HepG2 (cell line): ENCODE measurements at regions not wholly inside any gene's neighbourhood (a gene's known extent, or its start where the extent isn't known, plus 50 kb on each side); places are given as distances from the start of the nearest gene placed in this dataset.

Source experiments
- ATAC-seq: fragments of 200-7000 bp; cut with Tn5 transposase; 3 replicates; pipeline ENCODE4 v1.9.1; 2020; ENCODE audit warnings: mild to moderate bottlenecking, moderate library complexity
- BruUV-seq: library from RNA; stranded (reverse); fragments of 400-500 nt; replicated peaks from 2 replicates; lab custom pipeline; 2021; lab: Mats Ljungman, UMichigan
- CTCF ChIA-PET: fragments of 300-600 bp; formaldehyde crosslinking; extraction: SDS; loops from one replicate; lab custom pipeline; 2021; ENCODE audit warnings: low total read pairs, inconsistent platforms, low intra/inter-chr PET ratio; lab: Yijun Ruan, JAX
- POLR2A ChIA-PET: fragments of 350-600 bp; sonication (Branson Sonifier 250); formaldehyde crosslinking; loops from one replicate; lab custom pipeline; 2020; ENCODE audit warnings: antibody characterized with exemption, inconsistent platforms; lab: Yijun Ruan, JAX
- DNase-seq: peaks from one replicate; pipeline ENCODE4 v3.0.0-alpha.2; 2015; ENCODE audit warnings: low spot score
- FAIRE-seq: peaks from 3 replicates; lab custom pipeline; 2011; peaks lifted over from hg19 to GRCh38; lab: Jason Lieb, UNC
- H2AFZ ChIP-seq: one replicate; pipeline ENCODE4 v1.6.1; 2011; ENCODE audit warnings: low read length, inconsistent platforms
- H3K27ac ChIP-seq: fragments of 300-600 bp; 3 replicates; pipeline ENCODE4 v1.8.0; 2011; ENCODE audit warnings: mixed run types, mild to moderate bottlenecking, mixed read lengths, low read length, inconsistent platforms; ENCODE audit not compliant: insufficient read depth; ENCODE audit errors: extremely low read length
- H3K27me3 ChIP-seq, 2 experiments: fragments of 200-600 bp in 1 of 2; 2 replicates in 1 of 2; 3 replicates in 1 of 2; pipeline versions ENCODE4 v1.6.0 to v1.8.0; 2011; ENCODE audit warnings: low read length in 2 of 2, mild to moderate bottlenecking in 2 of 2, moderate library complexity in 2 of 2, inconsistent platforms in 1 of 2; ENCODE audit not compliant: insufficient read depth in 2 of 2, control insufficient read depth in 1 of 2
- H3K36me3 ChIP-seq, 2 experiments: fragments of 200-600 bp in 1 of 2; replicated peaks in 1 of 2; 2 replicates in 1 of 2; 3 replicates in 1 of 2; pipeline versions ENCODE4 v1.5.1 to v1.8.0; 2011; ENCODE audit warnings: low read length in 2 of 2, inconsistent platforms in 1 of 2; ENCODE audit not compliant: insufficient read depth in 2 of 2, control insufficient read depth in 1 of 2
- H3K4me1 ChIP-seq: 2 replicates; pipeline ENCODE4 v1.5.1; 2012; ENCODE audit warnings: low read length, inconsistent platforms; ENCODE audit not compliant: insufficient read depth
- H3K4me2 ChIP-seq: 2 replicates; pipeline ENCODE4 v1.6.0; 2011; ENCODE audit warnings: low read depth, low read length, inconsistent platforms
- H3K4me3 ChIP-seq, 3 experiments: fragments of 200-600 bp in 1 of 3; sonication (generic), shearing (Covaris generic) in 1 of 3; replicated peaks in 1 of 3; 2 replicates each; pipeline ENCODE4 v1.5.1; 2011 to 2016; ENCODE audit warnings: low read length in 3 of 3, inconsistent platforms in 2 of 3, low read depth in 2 of 3, mild to moderate bottlenecking in 2 of 3, control low read depth in 1 of 3, mixed read lengths in 1 of 3; ENCODE audit not compliant: insufficient read depth in 1 of 3
- H3K79me2 ChIP-seq: one replicate; pipeline ENCODE4 v1.6.1; 2011; ENCODE audit warnings: low read length, inconsistent platforms; ENCODE audit not compliant: insufficient read depth
- H3K9ac ChIP-seq: 2 replicates; pipeline ENCODE4 v1.6.0; 2011; ENCODE audit warnings: mild to moderate bottlenecking, low read depth, low read length, inconsistent platforms; ENCODE audit not compliant: insufficient read depth
- H3K9me3 ChIP-seq: 2 replicates; pipeline ENCODE4 v1.5.1; 2012; ENCODE audit warnings: mild to moderate bottlenecking, low read length
- H4K20me1 ChIP-seq: 2 replicates; pipeline ENCODE4 v1.6.0; 2011; ENCODE audit warnings: inconsistent platforms, mild to moderate bottlenecking, low read length, moderate library complexity; ENCODE audit not compliant: insufficient read depth
- ARNTL ChIP-seq: sonication (generic); formaldehyde crosslinking; IDR thresholded peaks from 2 replicates; pipeline ENCODE4 v1.4.0; 2020; ENCODE audit warnings: mild to moderate bottlenecking, missing genetic modification reagents
- RFX1 ChIP-seq: fragments of 450-650 bp; IDR thresholded peaks from 2 replicates; pipeline ENCODE4 v1.6.1; 2017
- SAFB2 ChIP-seq: sonication (generic); formaldehyde crosslinking; IDR thresholded peaks from 2 replicates; pipeline ENCODE4 v1.5.1; 2020; ENCODE audit warnings: missing genetic modification reagents, low read depth, mild to moderate bottlenecking, borderline replicate concordance
- ZNF788 ChIP-seq: sonication (generic); formaldehyde crosslinking; IDR thresholded peaks from 2 replicates; pipeline ENCODE4 v1.5.0; 2020; ENCODE audit warnings: mild to moderate bottlenecking, missing genetic modification reagents, borderline replicate concordance
- WGBS: methylation state at CpG from one replicate; pipeline ENCODE4 v1.1.6; 2017; ENCODE audit warnings: low lambda C conversion rate; 5-methylcytosine and 5-hydroxymethylcytosine counted together
- in situ Hi-C: cut with HindIII; loops from 2 replicates; pipeline ENCODE4 v1.10.0; 2017; ENCODE audit warnings: low pct_unique_long_range_greater_than_20kb; ENCODE audit not compliant: extremely low pct_ligation_motif_present
- intact Hi-C: fragments of 100-400 bp; cut with micrococcal nuclease; formaldehyde crosslinking; loops from one replicate; pipeline ENCODE4 v1.10.0; 2022; ENCODE audit not compliant: unreplicated experiment
- TF ChIP-seq, protein P1 (sequence below): IDR thresholded peaks from 2 replicates; pipeline ENCODE4 v1.6.1; 2016; ENCODE audit warnings: missing genetic modification reagents, missing compliant biosample characterization
- TF ChIP-seq, protein P2 (sequence below): sonication (generic); formaldehyde crosslinking; IDR thresholded peaks from 2 replicates; pipeline ENCODE4 v1.4.0; 2020; ENCODE audit warnings: missing genetic modification reagents

GRCh38 chr19:5393088-5393487 is 52.5 kb upstream of the PTPRS start (continued):
- TF ChIP-seq ARNTL: no peak
- TF ChIP-seq, protein P1, sequence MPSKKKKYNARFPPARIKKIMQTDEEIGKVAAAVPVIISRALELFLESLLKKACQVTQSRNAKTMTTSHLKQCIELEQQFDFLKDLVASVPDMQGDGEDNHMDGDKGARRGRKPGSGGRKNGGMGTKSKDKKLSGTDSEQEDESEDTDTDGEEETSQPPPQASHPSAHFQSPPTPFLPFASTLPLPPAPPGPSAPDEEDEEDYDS (CRISPR knock-in tag): no peak
- TF ChIP-seq SAFB2 (CRISPR knock-in tag): no peak
- no peak for TF ChIP-seq ZNF788 (CRISPR knock-in tag)
- TF ChIP-seq, all 625 proteins: peak for 0

DNA sequence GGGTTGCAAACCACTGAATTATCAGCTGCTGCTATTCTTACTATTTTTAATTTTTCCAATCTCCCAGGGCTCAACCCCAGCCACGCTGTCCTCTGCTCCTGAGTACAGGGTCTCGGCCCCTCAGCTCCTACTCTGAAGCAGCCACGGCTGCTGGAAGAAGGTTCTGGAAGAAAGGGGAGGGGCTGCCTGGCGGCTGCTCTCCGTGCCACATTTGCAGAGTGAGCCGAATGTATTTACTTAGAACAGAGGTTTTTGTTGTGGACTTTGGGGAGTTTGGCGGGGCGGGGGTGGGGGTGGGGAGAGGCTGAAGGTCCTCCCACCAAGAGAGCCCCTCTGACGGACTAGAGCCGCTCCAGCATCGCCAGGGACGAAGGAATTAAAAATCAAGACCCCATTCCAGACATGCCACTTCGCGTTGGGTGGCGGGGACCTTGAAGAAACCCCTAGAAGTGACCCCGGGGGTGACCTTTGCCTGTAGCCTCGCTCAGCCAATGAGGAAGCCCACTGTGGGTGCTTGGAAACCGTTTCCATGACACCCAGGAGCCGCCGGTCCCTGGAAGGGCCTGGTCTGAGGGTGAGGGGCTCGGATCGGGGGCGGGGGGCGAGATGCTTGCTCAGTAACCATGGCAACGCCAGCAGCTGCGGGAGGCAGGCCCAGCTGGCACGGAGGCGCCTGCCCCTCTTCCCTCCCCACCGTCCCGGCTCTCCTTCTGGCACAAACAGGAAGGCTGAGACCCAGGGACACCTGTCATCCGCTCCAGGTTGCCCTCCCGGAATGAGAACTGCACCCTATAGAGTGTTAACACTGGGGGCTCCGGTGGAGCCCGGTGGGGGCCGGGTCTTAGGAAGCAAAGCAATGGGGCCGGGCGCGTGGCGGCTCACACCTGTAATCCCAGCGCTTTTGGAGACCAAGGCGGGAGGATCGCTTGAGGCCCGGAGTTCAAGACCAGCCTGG is 54.2 kb upstream of the PTPRS start:
- no peaks in the 10 kb centered on the region for H3K9me3 ChIP-seq
- ChIA-PET POLR2A (no interaction called here), CTCF (no interaction called here)
- BruUV-seq: no TSS peak
- H3K36me3 ChIP-seq: no peaks in the 10 kb centered on the region
- no peaks in the 10 kb centered on the region for H3K79me2 ChIP-seq
- 28% methylated on average over 29 of the region's 43 CpGs for WGBS
- H3K4me1 ChIP-seq: no peaks in the 10 kb centered on the region
- H3K27ac ChIP-seq: no peak overlapping the region
- in situ Hi-C loops: no loop called here
- peak; percentile 6; the same call in 1 of the 2 replicates for TF ChIP-seq RFX1
- TF ChIP-seq, protein P2, sequence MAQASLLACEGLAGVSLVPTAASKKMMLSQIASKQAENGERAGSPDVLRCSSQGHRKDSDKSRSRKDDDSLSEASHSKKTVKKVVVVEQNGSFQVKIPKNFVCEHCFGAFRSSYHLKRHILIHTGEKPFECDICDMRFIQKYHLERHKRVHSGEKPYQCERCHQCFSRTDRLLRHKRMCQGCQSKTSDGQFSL (CRISPR knock-in tag): no peak
- TF ChIP-seq, all 625 proteins: peak for 1
- H3K9ac ChIP-seq: no peak overlapping the region
- H3K27me3 ChIP-seq: peaks cover 0 to 7% of the 10 kb centered on the region in 2 experiments; a peak in 4 of 5 replicates
- DNase-seq (no peak), ATAC-seq (no peak), FAIRE-seq (no peak)
- no peak overlapping the region for H3K4me2 ChIP-seq
- intact Hi-C loops: no loop called here
- no peak overlapping the region for H2AFZ ChIP-seq
- no peaks in the 10 kb centered on the region for H4K20me1 ChIP-seq
- H3K4me3 ChIP-seq: no peak overlapping the region
